CD8-positive, alpha-beta memory T cell (primary cell): ENCODE measurements at regions not wholly inside any gene's neighbourhood (a gene's known extent, or its start where the extent isn't known, plus 50 kb on each side); places are given as distances from the start of the nearest gene placed in this dataset.

Experiments
- CTCF ChIA-PET: fragments of 350-600 bp; sonication (Branson Sonifier 250); formaldehyde crosslinking; loops from one replicate; lab custom pipeline; 2021; ENCODE audit warnings: antibody characterized with exemption; lab: Charles Lee
- POLR2A ChIA-PET: fragments of 350-600 bp; sonication (Branson Sonifier 250); formaldehyde crosslinking; loops from one replicate; lab custom pipeline; 2021; ENCODE audit warnings: antibody characterized with exemption; lab: Charles Lee
- DNase-seq, 5 donors: peaks; one replicate each; pipeline versions ENCODE4 v3.0.0 to v3.0.0-alpha.2; 2020 to 2022; ENCODE audit warnings: mixed read lengths in 1 of 5
- H3K27ac ChIP-seq: one replicate; pipeline ENCODE4 v1.7.0; 2013; ENCODE audit warnings: low read depth, mild to moderate bottlenecking, low read length, moderate library complexity
- H3K27me3 ChIP-seq: 2 replicates; pipeline ENCODE4 v1.7.0; 2013; ENCODE audit warnings: low read length, mild to moderate bottlenecking; ENCODE audit not compliant: insufficient read depth, poor library complexity, severe bottlenecking
- H3K36me3 ChIP-seq: 2 replicates; pipeline ENCODE4 v1.7.0; 2013; ENCODE audit warnings: mild to moderate bottlenecking, low read length, moderate library complexity; ENCODE audit not compliant: insufficient read depth
- H3K4me1 ChIP-seq: 2 replicates; pipeline ENCODE4 v1.7.0; 2013; ENCODE audit warnings: mild to moderate bottlenecking, low read length, moderate library complexity; ENCODE audit not compliant: insufficient read depth
- H3K4me3 ChIP-seq: 2 replicates; pipeline ENCODE4 v1.7.0; 2013; ENCODE audit warnings: mild to moderate bottlenecking, low read length
- H3K9me3 ChIP-seq: 2 replicates; pipeline ENCODE4 v1.7.0; 2013; ENCODE audit warnings: mild to moderate bottlenecking, low read length
- H3K27ac Mint-ChIP-seq, 8 donors: one replicate each; pipeline ENCODE4 v1.8.0; 2020 to 2021; ENCODE audit warnings: mixed read lengths in 8 of 8, mild to moderate bottlenecking in 6 of 8, inconsistent platforms in 3 of 8, moderate library complexity in 3 of 8
- H3K27me3 Mint-ChIP-seq, 2 donors: one replicate each; pipeline ENCODE4 v1.8.0; 2020 to 2021; ENCODE audit warnings: mixed read lengths in 2 of 2, mild to moderate bottlenecking in 1 of 2, moderate library complexity in 1 of 2
- H3K36me3 Mint-ChIP-seq, 3 donors: one replicate each; pipeline ENCODE4 v1.8.0; 2020 to 2021; ENCODE audit warnings: mixed read lengths in 3 of 3, inconsistent platforms in 1 of 3, mild to moderate bottlenecking in 1 of 3
- H3K4me1 Mint-ChIP-seq, 3 donors: one replicate each; pipeline ENCODE4 v1.8.0; 2020 to 2021; ENCODE audit warnings: mixed read lengths in 3 of 3, inconsistent platforms in 1 of 3, mild to moderate bottlenecking in 1 of 3
- H3K4me3 Mint-ChIP-seq, 7 donors: one replicate each; pipeline ENCODE4 v1.8.0; 2020 to 2021; ENCODE audit warnings: mixed read lengths in 7 of 7, mild to moderate bottlenecking in 6 of 7, moderate library complexity in 4 of 7, inconsistent platforms in 2 of 7
- H3K9me3 Mint-ChIP-seq, 5 donors: one replicate each; pipeline ENCODE4 v1.8.0; 2020 to 2022; ENCODE audit warnings: mixed read lengths in 5 of 5, mild to moderate bottlenecking in 3 of 5, moderate library complexity in 2 of 5, inconsistent platforms in 1 of 5

- DNase-seq: no peak
- peaks cover 13 to 31% (median 20%) of the 10 kb centered on the region in 5 donors for H3K9me3 Mint-ChIP-seq
- H3K9me3 ChIP-seq: no peaks in the 10 kb centered on the region
- H3K27me3 ChIP-seq: no peaks in the 10 kb centered on the region
- CTCF ChIA-PET: no interaction called here
- no peak overlapping the region for H3K4me3 ChIP-seq
- H3K4me3 Mint-ChIP-seq: no peak overlapping the region
- no peaks in the 10 kb centered on the region for H3K36me3 Mint-ChIP-seq
- no peak overlapping the region for H3K27ac ChIP-seq
- H3K4me1 Mint-ChIP-seq: no peaks in the 10 kb centered on the region
- no peaks in the 10 kb centered on the region for H3K36me3 ChIP-seq
- H3K27me3 Mint-ChIP-seq: no peaks in the 10 kb centered on the region
- POLR2A ChIA-PET: no interaction called here
- H3K27ac Mint-ChIP-seq: no peak overlapping the region
- H3K4me1 ChIP-seq: no peaks in the 10 kb centered on the region
These were observed 1594.0 kb upstream of the GOT2 start for GRCh38 chr16:60328152-60328551.

- Histone ChIP-seq H3K27ac (no peak overlapping the region), H3K4me3 (no peak overlapping the region), H3K27me3 (no peaks in the 10 kb centered on the region), H3K4me1 (no peaks in the 10 kb centered on the region), H3K36me3 (no peaks in the 10 kb centered on the region), H3K9me3 (no peaks in the 10 kb centered on the region)
- Mint-ChIP-seq H3K4me1 (no peaks in the 10 kb centered on the region), H3K9me3 (peaks cover 4 to 33% (median 21%) of the 10 kb centered on the region in 5 donors), H3K4me3 (no peak overlapping the region), H3K27me3 (no peaks in the 10 kb centered on the region), H3K27ac (no peak overlapping the region), H3K36me3 (no peaks in the 10 kb centered on the region)
- CTCF ChIA-PET: no interaction called here
- POLR2A ChIA-PET: no interaction called here
- DNase-seq: no peak
These were observed 1584.4 kb upstream of the GOT2 start for GRCh38 chr16:60318486-60318885.

GRCh38 chr16:60310846-60311445, 1576.8 kb upstream of the GOT2 start:
- Histone ChIP-seq H3K4me3 (no peak overlapping the region), H3K27me3 (no peaks in the 10 kb centered on the region), H3K4me1 (no peaks in the 10 kb centered on the region), H3K27ac (no peak overlapping the region), H3K36me3 (no peaks in the 10 kb centered on the region), H3K9me3 (no peaks in the 10 kb centered on the region)
- Mint-ChIP-seq H3K4me3 (no peak overlapping the region), H3K27ac (no peak overlapping the region), H3K27me3 (no peaks in the 10 kb centered on the region), H3K36me3 (no peaks in the 10 kb centered on the region), H3K4me1 (no peaks in the 10 kb centered on the region), H3K9me3 (peaks cover 3 to 37% (median 21%) of the 10 kb centered on the region in 5 donors)
- ChIA-PET POLR2A (no interaction called here), CTCF (no interaction called here)
- DNase-seq: no peak

- no peaks in the 10 kb centered on the region for H3K27me3 Mint-ChIP-seq
- no peaks in the 10 kb centered on the region for H3K9me3 ChIP-seq
- ChIA-PET POLR2A (no interaction called here), CTCF (no interaction called here)
- no peak overlapping the region for H3K27ac Mint-ChIP-seq
- no peak overlapping the region for H3K4me3 ChIP-seq
- H3K27ac ChIP-seq: no peak overlapping the region
- no peak overlapping the region for H3K4me3 Mint-ChIP-seq
- no peaks in the 10 kb centered on the region for H3K27me3 ChIP-seq
- no peaks in the 10 kb centered on the region for H3K36me3 ChIP-seq
- H3K9me3 Mint-ChIP-seq: peaks cover 9 to 40% (median 19%) of the 10 kb centered on the region in 5 donors
- H3K4me1 ChIP-seq: no peaks in the 10 kb centered on the region
- H3K36me3 Mint-ChIP-seq: peaks cover 0 to 3% (median 0%) of the 10 kb centered on the region in 3 donors
- no peaks in the 10 kb centered on the region for H3K4me1 Mint-ChIP-seq
- no peak for DNase-seq
These were observed 1570.6 kb upstream of the GOT2 start for GRCh38 chr16:60304720-60305119.

- H3K27ac Mint-ChIP-seq: no peak overlapping the region
- CTCF ChIA-PET: no interaction called here
- Histone ChIP-seq H3K36me3 (no peaks in the 10 kb centered on the region), H3K4me1 (no peaks in the 10 kb centered on the region), H3K9me3 (no peaks in the 10 kb centered on the region), H3K27ac (no peak overlapping the region), H3K27me3 (no peaks in the 10 kb centered on the region), H3K4me3 (no peak overlapping the region)
- DNase-seq: no peak
- H3K9me3 Mint-ChIP-seq: peaks cover 9 to 37% (median 17%) of the 10 kb centered on the region in 5 donors
- H3K27me3 Mint-ChIP-seq: no peaks in the 10 kb centered on the region
- no peaks in the 10 kb centered on the region for H3K4me1 Mint-ChIP-seq
- peaks cover 0 to 3% (median 0%) of the 10 kb centered on the region in 3 donors for H3K36me3 Mint-ChIP-seq
- POLR2A ChIA-PET: no interaction called here
- H3K4me3 Mint-ChIP-seq: no peak overlapping the region
These were observed 1570.0 kb upstream of the GOT2 start for GRCh38 chr16:60304066-60304465.

- CTCF ChIA-PET: no interaction called here
- no peaks in the 10 kb centered on the region for H3K4me1 Mint-ChIP-seq
These were observed 1568.6 kb upstream of the GOT2 start for GRCh38 chr16:60302676-60303075.

GRCh38 chr16:60302261-60302660, 1568.1 kb upstream of the GOT2 start:
- H3K9me3 Mint-ChIP-seq: peaks cover 12 to 36% (median 19%) of the 10 kb centered on the region in 5 donors
- Histone ChIP-seq H3K27me3 (no peaks in the 10 kb centered on the region), H3K4me3 (no peak overlapping the region), H3K36me3 (no peaks in the 10 kb centered on the region), H3K4me1 (no peaks in the 10 kb centered on the region), H3K27ac (no peak overlapping the region), H3K9me3 (no peaks in the 10 kb centered on the region)
- H3K4me1 Mint-ChIP-seq: no peaks in the 10 kb centered on the region
- no peaks in the 10 kb centered on the region for H3K27me3 Mint-ChIP-seq
- ChIA-PET CTCF (no interaction called here), POLR2A (no interaction called here)
- no peak for DNase-seq
- peaks cover 0 to 3% (median 0%) of the 10 kb centered on the region in 3 donors for H3K36me3 Mint-ChIP-seq
- no peak overlapping the region for H3K27ac Mint-ChIP-seq
- no peak overlapping the region for H3K4me3 Mint-ChIP-seq

More at GRCh38 chr16:60302676-60303075, 1568.6 kb upstream of the GOT2 start:
- H3K4me3 ChIP-seq: no peak overlapping the region
- no peak overlapping the region for H3K27ac ChIP-seq
- Mint-ChIP-seq H3K36me3 (peaks cover 0 to 3% (median 0%) of the 10 kb centered on the region in 3 donors), H3K27me3 (no peaks in the 10 kb centered on the region), H3K27ac (no peak overlapping the region), H3K4me3 (no peak overlapping the region), H3K9me3 (peaks cover 8 to 33% (median 18%) of the 10 kb centered on the region in 5 donors)
- POLR2A ChIA-PET: no interaction called here
- H3K9me3 ChIP-seq: no peaks in the 10 kb centered on the region
- no peaks in the 10 kb centered on the region for H3K27me3 ChIP-seq
- no peaks in the 10 kb centered on the region for H3K36me3 ChIP-seq
- no peak for DNase-seq
- H3K4me1 ChIP-seq: no peaks in the 10 kb centered on the region

- H3K4me3 ChIP-seq: no peak overlapping the region
- H3K9me3 ChIP-seq: no peaks in the 10 kb centered on the region
- H3K9me3 Mint-ChIP-seq: peaks cover 14 to 36% (median 18%) of the 10 kb centered on the region in 5 donors
- peaks cover 0 to 3% (median 0%) of the 10 kb centered on the region in 3 donors for H3K36me3 Mint-ChIP-seq
- H3K27me3 Mint-ChIP-seq: no peaks in the 10 kb centered on the region
- no peak overlapping the region for H3K4me3 Mint-ChIP-seq
- no peak for DNase-seq
- CTCF ChIA-PET: no interaction called here
- H3K4me1 ChIP-seq: no peaks in the 10 kb centered on the region
- H3K36me3 ChIP-seq: no peaks in the 10 kb centered on the region
- no peak overlapping the region for H3K27ac Mint-ChIP-seq
- POLR2A ChIA-PET: no interaction called here
- no peaks in the 10 kb centered on the region for H3K4me1 Mint-ChIP-seq
- H3K27ac ChIP-seq: no peak overlapping the region
- H3K27me3 ChIP-seq: no peaks in the 10 kb centered on the region
These were observed 1565.2 kb upstream of the GOT2 start for GRCh38 chr16:60299241-60299776.
